ENCODE measurements at regions not wholly inside any gene's neighbourhood (a gene's known extent, or its start where the extent isn't known, plus 50 kb on each side); places are given as distances from the start of the nearest gene placed in this dataset.

GRCh38 chr7:25950488-25951413 lies 201.2 kb upstream of the NFE2L3 start:
- DNase-seq (ENCODE audit: low spot score): peak; percentile 92
- H3K27ac ChIP-seq: peak overlapping the region; percentile 74
- CTCF ChIA-PET: no interaction called here

GRCh38 chr7:25951414-25952260 lies 200.4 kb upstream of the NFE2L3 start:
- TF ChIP-seq CTCF (conservative IDR thresholded peaks at IDR 0.05; ENCODE audit: low read depth): no peak
- no peak for DNase-seq (ENCODE audit: low spot score)
- ChIA-PET CTCF (interaction anchor here (0.6 kb wide), 1 partner anchor 216 kb away, joined by 3 read pairs; no protein-coding TSS in a partner anchor), POLR2A (ENCODE audit: low non-redundant PET) (no interaction called here)
- peak overlapping the region; percentile 74 for H3K27ac ChIP-seq

More at GRCh38 chr7:25950488-25951413, 201.2 kb upstream of the NFE2L3 start:
- POLR2A ChIA-PET (ENCODE audit: low non-redundant PET): no interaction called here
- TF ChIP-seq CTCF (conservative IDR thresholded peaks at IDR 0.05; ENCODE audit: low read depth): no peak

GRCh38 chr7:25952261-25953057 lies 199.5 kb upstream of the NFE2L3 start:
- H3K27ac ChIP-seq: no peak overlapping the region
- CTCF ChIA-PET: no interaction called here
- POLR2A ChIA-PET (ENCODE audit: low non-redundant PET): no interaction called here

GRCh38 chr7:25953859-25954258 lies 198.1 kb upstream of the NFE2L3 start:
- H3K27ac ChIP-seq: no peak overlapping the region
- no peak for TF ChIP-seq CTCF (conservative IDR thresholded peaks at IDR 0.05; ENCODE audit: low read depth)
- ChIA-PET POLR2A (ENCODE audit: low non-redundant PET) (no interaction called here), CTCF (no interaction called here)
- no peak for DNase-seq (ENCODE audit: low spot score)

More at GRCh38 chr7:25952261-25953057, 199.5 kb upstream of the NFE2L3 start:
- no peak for DNase-seq (ENCODE audit: low spot score)
- TF ChIP-seq CTCF (conservative IDR thresholded peaks at IDR 0.05; ENCODE audit: low read depth): no peak

- ChIA-PET CTCF (no interaction called here), POLR2A (ENCODE audit: low non-redundant PET) (no interaction called here)
- TF ChIP-seq CTCF (conservative IDR thresholded peaks at IDR 0.05; ENCODE audit: low read depth): no peak
- no peak for DNase-seq (ENCODE audit: low spot score)
- no peak overlapping the region for H3K27ac ChIP-seq
Observed at GRCh38 chr7:25954395-25954794, 197.6 kb upstream of the NFE2L3 start.

Measured in RWPE1 (cell line).